Transverse colon (tissue), 4 donors: ENCODE measurements at regions not wholly inside any gene's neighbourhood (a gene's known extent, or its start where the extent isn't known, plus 50 kb on each side); places are given as distances from the start of the nearest gene placed in this dataset.

Source experiments
- CTCF ChIP-seq, 5 experiments: fragments of 200-600 bp in 3 of 5; fragments of 450-650 bp in 2 of 5; sonication (generic) in 3 of 5; IDR thresholded peaks; 1 replicate in 2 of 5; 2 replicates in 3 of 5; pipeline ENCODE4 v1.5.1; 2016 to 2017; ENCODE audit warnings: antibody characterized with exemption in 5 of 5, inconsistent platforms in 3 of 5, mild to moderate bottlenecking in 2 of 5, moderate library complexity in 1 of 5
- POLR2A ChIP-seq: fragments of 450-650 bp; IDR thresholded peaks from one replicate; pipeline ENCODE4 v1.6.1; 2016; ENCODE audit warnings: antibody characterized with exemption, mild to moderate bottlenecking, moderate library complexity
- POLR2AphosphoS5 ChIP-seq, 3 donors: sonication (generic); formaldehyde crosslinking; IDR thresholded peaks; one replicate each; pipeline ENCODE4 v1.6.1; 2016; ENCODE audit warnings: antibody characterized with exemption in 3 of 3

- TF ChIP-seq CTCF (IDR thresholded peaks at IDR 0.05) (no peak), POLR2AphosphoS5 (IDR thresholded peaks at IDR 0.05) (no peak), POLR2A (no peak)
Measured at GRCh38 chr11:110986016-110986415, 259.5 kb upstream of the POU2AF2 start.
